GM18520 (cell line): ENCODE measurements at regions not wholly inside any gene's neighbourhood (a gene's known extent, or its start where the extent isn't known, plus 50 kb on each side); places are given as distances from the start of the nearest gene placed in this dataset.

Source experiments
- ATAC-seq: cut with Tn5 transposase; IDR thresholded peaks from one replicate; pipeline ENCODE4 v1.9.1; 2021; ENCODE audit not compliant: unreplicated experiment

DNA sequence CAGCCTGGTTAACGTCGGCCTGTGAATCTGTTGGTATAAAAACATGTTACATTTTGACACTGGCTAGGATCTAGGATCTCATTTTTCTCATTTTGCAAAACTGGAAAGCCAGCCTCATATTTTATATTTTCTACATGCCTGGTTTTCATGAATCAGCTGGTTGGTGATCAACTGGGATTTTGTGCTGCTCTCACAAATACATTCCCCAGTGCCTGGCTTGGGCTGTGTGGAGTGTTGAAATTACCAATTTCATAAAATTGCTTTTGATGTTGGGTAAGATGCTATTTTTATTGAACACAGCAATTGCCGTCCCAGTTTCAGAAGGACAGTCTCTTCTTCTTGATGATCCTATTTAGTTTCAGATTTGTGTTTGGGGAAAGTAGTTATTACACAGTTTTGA, 604.3 kb downstream of the TAFA4 start:
- ATAC-seq: no peak

DNA sequence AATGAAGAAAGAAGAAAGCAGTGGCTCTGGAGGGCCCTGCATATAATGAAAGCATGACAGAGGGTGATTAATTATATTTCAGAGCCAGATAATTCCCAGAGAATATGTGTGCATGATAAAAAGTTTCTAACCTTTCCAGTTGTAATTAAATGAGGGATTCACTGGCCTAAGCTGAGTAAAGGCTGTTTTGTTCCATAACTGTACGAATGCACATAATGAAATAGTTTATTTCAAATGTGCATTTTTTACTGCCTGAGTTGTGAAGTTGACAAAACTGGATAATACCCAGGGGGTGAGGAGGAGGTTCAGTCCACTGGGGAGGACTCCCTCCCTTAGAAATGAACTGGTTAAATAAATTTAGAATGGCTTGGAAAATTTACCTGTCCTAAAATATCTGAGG, 616.4 kb downstream of the TAFA4 start:
- ATAC-seq: no peak

DNA sequence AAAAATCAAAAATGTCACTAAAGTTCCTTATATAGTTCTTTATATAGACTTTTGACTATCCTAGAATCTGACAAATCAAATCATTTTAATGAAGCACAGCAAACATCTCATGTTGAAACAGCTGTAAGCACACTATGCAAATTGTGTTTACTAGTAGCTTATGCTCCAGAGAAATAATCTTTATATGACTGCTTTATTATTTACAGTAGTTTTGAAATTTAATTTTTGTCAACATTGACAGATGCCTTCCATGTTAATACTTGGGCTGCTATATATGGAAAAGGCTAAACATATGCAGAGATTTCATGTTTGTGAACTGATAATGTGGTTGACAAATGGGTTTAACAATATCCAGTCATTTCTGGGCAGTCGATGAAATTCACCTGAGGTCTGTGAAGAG, 616.8 kb downstream of the TAFA4 start:
- no peak for ATAC-seq

DNA sequence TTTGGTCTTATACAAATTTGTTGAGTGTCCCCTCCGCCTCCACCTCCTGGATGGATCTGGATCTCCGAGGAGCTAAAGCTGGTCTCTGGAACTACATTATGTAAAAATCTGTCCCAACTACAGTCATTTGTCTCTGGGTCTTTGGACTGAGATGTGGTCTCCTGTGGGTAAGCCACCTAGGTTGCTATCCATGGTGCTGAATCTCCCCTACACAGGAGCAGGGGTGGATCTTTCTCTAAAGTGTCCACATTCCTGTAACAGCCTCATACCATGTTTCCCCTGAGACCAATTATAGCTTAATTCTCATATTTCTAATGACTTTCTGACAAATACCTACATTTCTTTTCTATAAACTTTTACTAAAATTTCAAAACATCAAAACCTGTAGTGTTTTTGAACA, 625.8 kb downstream of the TAFA4 start:
- no peak for ATAC-seq

DNA sequence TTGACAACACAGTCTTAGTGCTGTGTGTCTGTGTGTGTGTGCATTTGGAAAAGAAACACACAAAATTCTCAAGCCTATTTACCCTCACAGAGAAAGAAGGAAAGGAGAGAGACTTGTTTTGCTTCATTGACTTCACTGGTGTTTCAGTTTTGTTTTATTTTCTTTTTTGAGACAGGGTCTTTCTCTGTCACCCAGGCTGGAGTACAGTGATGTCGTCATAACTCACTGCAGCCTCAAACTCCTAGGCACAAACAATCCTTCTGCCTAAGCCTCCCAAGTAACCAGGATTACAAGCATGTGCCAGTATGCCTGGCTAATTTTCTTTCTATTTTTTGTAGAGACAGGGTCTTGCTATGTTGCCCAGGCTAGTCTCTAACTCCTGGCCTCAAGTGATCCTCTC, 636.9 kb downstream of the TAFA4 start:
- no peak for ATAC-seq

DNA sequence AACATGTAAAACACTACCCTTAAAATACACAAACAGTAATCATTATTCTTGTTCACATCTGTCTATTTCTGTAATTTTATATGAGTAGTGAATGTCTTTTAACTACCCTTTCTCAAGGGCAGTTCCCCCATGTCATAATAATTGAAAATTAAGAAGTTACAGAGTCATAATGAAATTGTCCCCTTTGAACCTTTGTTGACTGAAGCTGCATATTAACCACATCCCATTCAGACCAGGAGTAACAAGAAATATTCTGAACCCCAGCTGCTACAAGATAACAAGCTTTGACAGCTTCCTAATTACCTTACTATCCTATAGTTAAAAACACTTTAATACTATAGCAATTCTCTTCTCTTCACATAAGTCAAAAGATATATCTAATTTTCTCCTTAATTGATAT, 635.9 kb upstream of the SUCLG2 start:
- no peak for ATAC-seq

- no peak for ATAC-seq
Observed at GRCh38 chr3:68288085-68288484, 633.7 kb upstream of the SUCLG2 start.

DNA sequence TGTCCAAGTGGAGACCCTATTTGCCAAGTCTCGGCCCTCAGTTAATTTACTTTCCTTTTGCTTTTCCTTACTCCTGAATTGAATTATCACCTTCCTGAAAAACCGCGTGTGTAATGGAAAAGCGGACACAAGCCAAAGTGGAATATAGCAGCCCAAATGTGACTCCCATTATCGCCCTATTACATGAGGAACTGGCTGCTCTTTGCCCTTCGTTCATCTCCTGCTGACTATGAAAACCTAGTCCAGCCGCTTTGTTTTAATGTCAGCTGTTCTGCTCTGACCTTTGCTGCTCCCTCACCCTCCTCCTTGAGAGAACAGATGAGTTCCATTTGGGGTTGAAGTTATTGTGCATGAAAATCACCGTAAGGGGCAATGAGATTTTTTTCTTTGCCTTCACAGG, 632.7 kb upstream of the SUCLG2 start:
- ATAC-seq: no peak

- ATAC-seq: no peak
Observed at GRCh38 chr3:68274286-68274685, 619.9 kb upstream of the SUCLG2 start.

GRCh38 chr3:68271145-68271544, 616.7 kb upstream of the SUCLG2 start:
- ATAC-seq: no peak

- ATAC-seq: no peak
Observed at GRCh38 chr3:68256635-68257223, 602.3 kb upstream of the SUCLG2 start.

DNA sequence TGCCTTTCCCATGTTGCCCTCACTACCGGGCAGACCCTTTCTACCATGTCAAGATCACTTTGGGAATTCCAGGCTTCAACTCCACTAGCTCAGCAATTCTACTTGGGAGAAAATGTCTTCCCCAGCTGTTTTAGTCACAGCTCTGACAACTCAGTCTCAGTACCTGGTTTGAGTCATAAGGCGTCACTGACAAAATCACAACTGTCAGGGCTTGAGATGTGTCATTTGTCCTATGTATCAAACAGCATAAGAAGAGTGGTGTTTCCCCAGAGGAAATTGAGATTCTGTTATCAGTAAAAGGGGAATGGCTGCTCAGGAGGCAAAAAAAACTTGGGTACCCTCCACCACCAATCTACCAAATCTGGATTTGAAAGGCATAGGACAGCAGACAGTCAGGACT, 594.9 kb upstream of the SUCLG2 start:
- peak; percentile 51 for ATAC-seq

GRCh38 chr3:68242606-68243005, 588.2 kb upstream of the SUCLG2 start:
- no peak for ATAC-seq

- ATAC-seq: no peak
Observed at GRCh38 chr3:68239542-68239941, 585.1 kb upstream of the SUCLG2 start.

DNA sequence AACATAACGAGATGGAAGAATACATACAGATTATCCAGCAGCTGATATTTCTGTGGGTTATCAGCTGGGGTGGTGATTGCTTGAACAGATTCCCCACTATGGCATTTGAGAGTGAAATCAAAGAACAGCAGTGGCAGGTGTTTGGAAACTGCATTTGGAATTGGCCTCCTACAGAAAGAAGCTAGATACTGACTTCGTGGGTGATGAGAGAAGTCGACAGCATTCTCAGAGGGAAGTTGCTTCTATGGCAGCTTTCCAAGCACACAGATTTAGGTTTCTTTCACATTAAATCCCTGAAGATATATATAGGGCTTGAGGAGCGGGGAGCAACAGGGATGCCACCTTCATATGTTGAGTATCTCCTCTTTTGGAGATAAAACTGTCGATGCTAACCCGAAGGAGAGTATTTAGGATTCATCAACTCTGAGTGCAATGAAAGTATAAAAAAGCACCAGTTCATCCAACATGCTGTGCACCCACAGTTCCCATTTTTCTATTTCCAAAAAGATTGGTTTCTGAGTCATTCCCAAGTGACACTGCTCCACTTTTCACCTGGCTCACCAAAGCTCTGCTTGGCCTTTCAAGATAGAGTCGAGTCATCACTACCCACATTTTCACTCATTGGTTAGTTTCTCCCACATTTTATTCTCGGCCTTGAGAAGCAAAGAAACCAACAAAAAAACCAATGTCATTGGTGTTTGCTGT, 579.8 kb upstream of the SUCLG2 start:
- ATAC-seq: no peak

DNA sequence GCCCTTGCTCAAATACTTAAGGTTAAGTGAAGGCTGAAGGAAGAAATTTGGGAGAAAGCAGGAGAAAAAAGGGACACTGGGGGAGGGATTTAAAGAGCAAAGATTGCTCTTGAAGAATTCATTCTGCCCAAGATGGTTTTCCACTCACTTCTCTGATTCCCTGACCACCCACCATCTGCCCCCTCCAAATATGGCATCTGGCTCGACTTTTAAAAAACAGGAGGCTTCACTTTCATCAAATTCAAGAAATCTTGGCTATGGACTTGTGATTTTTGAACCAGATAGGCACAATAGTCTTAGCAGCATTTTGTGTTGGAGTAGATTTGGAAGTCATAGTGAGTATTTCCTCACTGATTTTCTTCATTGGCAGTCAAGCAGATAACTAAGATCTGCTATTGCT, 574.4 kb upstream of the SUCLG2 start:
- no peak for ATAC-seq

DNA sequence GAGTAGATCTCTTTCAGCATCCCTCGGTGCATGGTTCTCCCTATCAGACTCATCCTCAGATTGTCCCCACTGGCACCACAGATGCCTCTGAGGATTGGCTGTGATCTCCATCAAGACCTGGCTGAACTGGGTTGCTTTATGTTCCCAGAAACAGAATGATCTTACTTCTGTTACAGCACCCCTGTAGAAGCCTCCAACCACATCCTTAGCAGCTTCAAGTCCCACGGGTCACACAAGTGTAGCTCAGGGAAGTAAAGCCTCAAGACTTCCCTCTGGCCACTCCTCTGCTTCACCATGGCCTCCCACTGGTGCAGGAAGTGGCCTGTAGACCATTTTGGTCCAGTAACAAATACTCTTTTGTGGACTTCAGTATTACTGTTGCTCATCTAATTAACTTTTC, 566.4 kb upstream of the SUCLG2 start:
- no peak for ATAC-seq

DNA sequence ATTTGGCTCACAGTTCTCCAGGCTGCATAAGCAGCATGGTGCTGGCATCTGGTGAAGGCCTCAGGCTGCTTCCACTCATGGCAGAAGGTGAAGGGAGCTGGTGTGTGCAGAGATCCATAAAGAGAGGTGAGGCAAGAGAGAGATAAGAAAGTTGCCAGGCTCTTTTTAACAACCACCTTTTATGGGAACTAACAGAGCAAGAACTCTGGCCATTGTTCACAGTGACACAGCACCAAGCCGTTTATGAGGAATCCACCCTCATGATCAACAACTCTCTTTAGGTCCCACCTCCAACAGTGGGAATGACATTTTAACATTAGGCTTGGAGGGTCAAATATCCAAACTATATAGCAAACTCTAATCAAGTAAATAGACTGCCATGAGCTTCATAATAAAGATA, 557.2 kb upstream of the SUCLG2 start:
- ATAC-seq: no peak

- ATAC-seq: no peak
Observed at GRCh38 chr3:68210635-68211034, 556.2 kb upstream of the SUCLG2 start.

DNA sequence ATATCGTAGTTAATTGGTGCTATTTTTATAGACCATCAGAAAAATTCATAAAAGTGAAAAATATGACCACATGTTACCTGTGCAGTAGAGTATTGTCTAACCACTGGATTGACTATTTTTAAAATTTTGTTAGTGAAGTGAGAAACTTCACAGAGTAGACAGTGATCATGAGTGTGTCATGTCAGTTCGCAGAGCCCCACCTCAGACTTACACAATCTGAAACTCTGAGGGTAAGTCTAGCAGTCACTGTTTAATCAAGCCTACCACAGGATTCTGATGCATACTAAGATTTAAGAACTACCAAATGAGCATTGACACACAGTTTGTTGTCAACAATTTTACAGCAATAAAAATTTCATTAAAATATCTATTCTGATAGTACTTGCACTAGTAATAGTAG, 552.9 kb upstream of the SUCLG2 start:
- peak; percentile 51 for ATAC-seq

DNA sequence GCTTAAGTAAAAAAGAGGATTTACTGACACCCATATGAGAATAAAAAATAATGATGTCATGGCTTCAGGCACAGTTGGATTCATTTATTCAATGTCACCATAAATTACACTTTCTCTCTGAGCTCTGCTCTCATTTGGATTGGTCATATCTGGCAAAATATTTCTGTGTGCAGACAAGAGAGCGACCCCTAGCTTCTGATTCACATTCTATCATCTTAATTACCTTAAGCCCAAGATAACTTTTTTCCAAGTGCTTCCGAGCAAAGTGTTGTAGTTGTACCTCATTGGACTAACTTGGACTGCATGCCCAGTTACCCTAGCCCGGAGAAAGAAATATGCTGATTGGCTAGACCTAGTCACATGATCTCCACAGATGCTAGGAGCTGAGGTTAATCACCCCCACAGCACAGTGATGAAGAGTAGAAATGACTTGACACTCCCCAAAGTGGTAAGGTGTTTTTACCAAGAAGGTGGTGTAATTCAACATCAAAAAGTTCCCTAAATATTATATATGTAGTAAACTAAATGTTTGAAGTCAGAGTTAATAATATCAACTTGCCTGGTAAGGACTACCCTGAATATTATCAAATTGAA, 552.2 kb upstream of the SUCLG2 start:
- ATAC-seq: no peak

DNA sequence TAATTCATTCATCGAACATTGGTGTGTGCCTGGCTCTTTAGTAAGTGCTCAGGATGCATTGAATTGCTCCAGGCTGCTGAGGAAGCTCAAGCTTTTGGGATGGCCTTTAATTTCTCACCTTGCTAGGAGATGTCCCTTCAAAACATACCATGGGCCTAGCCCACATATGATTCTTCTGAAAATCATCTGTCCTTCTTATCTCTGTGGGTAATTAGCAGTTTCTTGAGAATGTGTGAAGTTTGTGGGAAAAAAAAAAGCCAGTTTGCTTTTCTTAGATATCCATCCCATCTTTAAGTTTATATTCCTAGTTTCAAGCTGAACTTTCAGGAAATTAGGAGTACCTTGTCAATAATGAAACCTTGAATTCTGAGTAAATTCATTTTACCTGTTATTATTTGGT, 532.3 kb upstream of the SUCLG2 start:
- ATAC-seq: no peak

- no peak for ATAC-seq
Observed at GRCh38 chr3:68176600-68176999, 522.2 kb upstream of the SUCLG2 start.
